ENCODE measurements at regions not wholly inside any gene's neighbourhood (a gene's known extent, or its start where the extent isn't known, plus 50 kb on each side); places are given as distances from the start of the nearest gene placed in this dataset.
"Not testable (repeated sequence)": the region's sequence is repeated elsewhere in the genome, so short reads cannot be mapped to it uniquely, and the experiment has no call there.

- no peak overlapping the region for H3K27ac Mint-ChIP-seq
- H3K9me3 Mint-ChIP-seq (ENCODE audit: insufficient read depth), result no peaks in the 10 kb centered on the region
- H3K4me3 Mint-ChIP-seq, result no peak overlapping the region
- peaks cover 3% of the 10 kb centered on the region for H3K4me1 Mint-ChIP-seq (ENCODE audit: low read depth)
- ChIA-PET CTCF (interaction anchor here (1.1 kb wide), 1 partner anchor 41 kb away, joined by 3 read pairs; no protein-coding TSS in a partner anchor), POLR2A (interaction anchor here (0.7 kb wide), 1 partner anchor 548 kb away, joined by 3 read pairs; no protein-coding TSS in a partner anchor)
- no peaks in the 10 kb centered on the region for H3K36me3 Mint-ChIP-seq (ENCODE audit: low read depth)
- DNase-seq, result no peak
- no peak for ATAC-seq
- H3K27me3 Mint-ChIP-seq (ENCODE audit: low read depth), result peaks cover 25% of the 10 kb centered on the region
Measured at GRCh38 chr2:47295131-47295980, 73.8 kb upstream of the EPCAM start.

- no peak overlapping the region for H3K4me3 Mint-ChIP-seq
- no peak for ATAC-seq
- no peak overlapping the region for H3K27ac Mint-ChIP-seq
- no peaks in the 10 kb centered on the region for H3K36me3 Mint-ChIP-seq (ENCODE audit: low read depth)
- peaks cover 22% of the 10 kb centered on the region for H3K27me3 Mint-ChIP-seq (ENCODE audit: low read depth)
- H3K4me1 Mint-ChIP-seq (ENCODE audit: low read depth), result no peaks in the 10 kb centered on the region
- H3K9me3 Mint-ChIP-seq (ENCODE audit: insufficient read depth), result no peaks in the 10 kb centered on the region
- ChIA-PET CTCF (no interaction called here), POLR2A (no interaction called here)
- DNase-seq, result no peak
Measured at GRCh38 chr2:47293976-47294375, 75.1 kb upstream of the EPCAM start.

- POLR2A ChIA-PET, result no interaction called here
- no peak overlapping the region for H3K4me3 Mint-ChIP-seq
Measured at GRCh38 chr2:47288864-47289263, 80.2 kb upstream of the EPCAM start.

GRCh38 chr2:47283659-47284058 is 85.5 kb upstream of the EPCAM start:
- ChIA-PET CTCF (interaction anchor here (1.2 to 1.8 kb wide), 2 partner anchors 40 to 295 kb away, joined by 4 to 5 read pairs; no protein-coding TSS in a partner anchor), POLR2A (no interaction called here)
- H3K27me3 Mint-ChIP-seq (ENCODE audit: low read depth), result peaks cover 9% of the 10 kb centered on the region
- ATAC-seq (no peak), DNase-seq (no peak)
- H3K4me3 Mint-ChIP-seq, result no peak overlapping the region
- no peaks in the 10 kb centered on the region for H3K9me3 Mint-ChIP-seq (ENCODE audit: insufficient read depth)
- H3K4me1 Mint-ChIP-seq (ENCODE audit: low read depth), result no peaks in the 10 kb centered on the region
- H3K36me3 Mint-ChIP-seq (ENCODE audit: low read depth), result no peaks in the 10 kb centered on the region
- no peak overlapping the region for H3K27ac Mint-ChIP-seq

More at GRCh38 chr2:47288864-47289263, 80.2 kb upstream of the EPCAM start:
- H3K9me3 Mint-ChIP-seq (ENCODE audit: insufficient read depth), result no peaks in the 10 kb centered on the region
- DNase-seq (no peak), ATAC-seq (no peak)
- no peak overlapping the region for H3K27ac Mint-ChIP-seq
- no peaks in the 10 kb centered on the region for H3K36me3 Mint-ChIP-seq (ENCODE audit: low read depth)
- CTCF ChIA-PET, result interaction anchor here (0.8 kb wide), 1 partner anchor 17 kb away, joined by 3 read pairs; no protein-coding TSS in a partner anchor
- H3K27me3 Mint-ChIP-seq (ENCODE audit: low read depth), result peaks cover 7% of the 10 kb centered on the region
- no peaks in the 10 kb centered on the region for H3K4me1 Mint-ChIP-seq (ENCODE audit: low read depth)

GRCh38 chr2:47282621-47283272 is 86.4 kb upstream of the EPCAM start:
- no peaks in the 10 kb centered on the region for H3K36me3 Mint-ChIP-seq (ENCODE audit: low read depth)
- ChIA-PET POLR2A (no interaction called here), CTCF (interaction anchor here (1.2 to 1.8 kb wide), 3 partner anchors 11 to 294 kb away, joined by 4 to 5 read pairs (median 5); no protein-coding TSS in a partner anchor)
- no peak for ATAC-seq
- H3K27me3 Mint-ChIP-seq (ENCODE audit: low read depth), result peaks cover 9% of the 10 kb centered on the region
- DNase-seq, result no peak
- no peaks in the 10 kb centered on the region for H3K4me1 Mint-ChIP-seq (ENCODE audit: low read depth)
- no peak overlapping the region for H3K4me3 Mint-ChIP-seq
- H3K27ac Mint-ChIP-seq, result no peak overlapping the region
- H3K9me3 Mint-ChIP-seq (ENCODE audit: insufficient read depth), result no peaks in the 10 kb centered on the region

- ATAC-seq; H3K4me3 Mint-ChIP-seq; H3K27ac Mint-ChIP-seq; H3K9me3 Mint-ChIP-seq (ENCODE audit: insufficient read depth); CTCF ChIA-PET; H3K36me3 Mint-ChIP-seq (ENCODE audit: low read depth); H3K4me1 Mint-ChIP-seq (ENCODE audit: low read depth); DNase-seq; H3K27me3 Mint-ChIP-seq (ENCODE audit: low read depth); POLR2A ChIA-PET: not testable (repeated sequence)
Measured at GRCh38 chr2:47279525-47279924, 89.6 kb upstream of the EPCAM start.

- Mint-ChIP-seq H3K36me3 (ENCODE audit: low read depth) (no peaks in the 10 kb centered on the region), H3K27me3 (ENCODE audit: low read depth) (peaks cover 7% of the 10 kb centered on the region), H3K4me3 (no peak overlapping the region), H3K27ac (no peak overlapping the region), H3K4me1 (ENCODE audit: low read depth) (no peaks in the 10 kb centered on the region), H3K9me3 (ENCODE audit: insufficient read depth) (no peaks in the 10 kb centered on the region)
- CTCF ChIA-PET, result no interaction called here
- no peak for DNase-seq
- no peak for ATAC-seq
- POLR2A ChIA-PET, result no interaction called here
Measured at GRCh38 chr2:47277987-47278386, 91.1 kb upstream of the EPCAM start.

GRCh38 chr2:47277187-47277586 is 91.9 kb upstream of the EPCAM start:
- CTCF ChIA-PET, result no interaction called here
- POLR2A ChIA-PET, result no interaction called here
- H3K9me3 Mint-ChIP-seq (ENCODE audit: insufficient read depth), result no peaks in the 10 kb centered on the region

GRCh38 chr2:47276061-47276460 is 93.0 kb upstream of the EPCAM start:
- ATAC-seq, result no peak
- DNase-seq, result no peak
- Mint-ChIP-seq H3K4me1 (ENCODE audit: low read depth) (peaks cover 3% of the 10 kb centered on the region), H3K4me3 (no peak overlapping the region), H3K36me3 (ENCODE audit: low read depth) (no peaks in the 10 kb centered on the region), H3K27me3 (ENCODE audit: low read depth) (peaks cover 7% of the 10 kb centered on the region), H3K27ac (no peak overlapping the region), H3K9me3 (ENCODE audit: insufficient read depth) (no peaks in the 10 kb centered on the region)
- ChIA-PET POLR2A (no interaction called here), CTCF (no interaction called here)

More at GRCh38 chr2:47277187-47277586, 91.9 kb upstream of the EPCAM start:
- no peaks in the 10 kb centered on the region for H3K36me3 Mint-ChIP-seq (ENCODE audit: low read depth)
- H3K4me3 Mint-ChIP-seq, result no peak overlapping the region
- peaks cover 7% of the 10 kb centered on the region for H3K27me3 Mint-ChIP-seq (ENCODE audit: low read depth)
- ATAC-seq (no peak), DNase-seq (no peak)
- H3K27ac Mint-ChIP-seq, result no peak overlapping the region
- peaks cover 1% of the 10 kb centered on the region for H3K4me1 Mint-ChIP-seq (ENCODE audit: low read depth)

GRCh38 chr2:47274054-47274782 is 94.9 kb upstream of the EPCAM start:
- Mint-ChIP-seq H3K27me3 (ENCODE audit: low read depth) (peaks cover 3% of the 10 kb centered on the region), H3K36me3 (ENCODE audit: low read depth) (no peaks in the 10 kb centered on the region), H3K4me1 (ENCODE audit: low read depth) (peaks cover 3% of the 10 kb centered on the region), H3K27ac (no peak overlapping the region), H3K9me3 (ENCODE audit: insufficient read depth) (no peaks in the 10 kb centered on the region), H3K4me3 (no peak overlapping the region)
- no peak for DNase-seq
- no peak for ATAC-seq
- ChIA-PET POLR2A (no interaction called here), CTCF (interaction anchor here (0.8 to 1.1 kb wide), 2 partner anchors 147 to 330 kb away, joined by 3 read pairs; no protein-coding TSS in a partner anchor)

- ATAC-seq (no peak), DNase-seq (no peak)
- H3K27ac Mint-ChIP-seq, result no peak overlapping the region
- ChIA-PET POLR2A (interaction anchor here (0.6 kb wide), 1 partner anchor 147 kb away, joined by 4 read pairs; no protein-coding TSS in a partner anchor), CTCF (interaction anchor here (0.8 to 1.5 kb wide), 8 partner anchors 11 to 329 kb away, joined by 3 read pairs; no protein-coding TSS in a partner anchor)
- H3K9me3 Mint-ChIP-seq (ENCODE audit: insufficient read depth), result no peaks in the 10 kb centered on the region
- peaks cover 3% of the 10 kb centered on the region for H3K4me1 Mint-ChIP-seq (ENCODE audit: low read depth)
- H3K4me3 Mint-ChIP-seq, result no peak overlapping the region
- H3K36me3 Mint-ChIP-seq (ENCODE audit: low read depth), result no peaks in the 10 kb centered on the region
- peaks cover 3% of the 10 kb centered on the region for H3K27me3 Mint-ChIP-seq (ENCODE audit: low read depth)
Measured at GRCh38 chr2:47272905-47273758, 96.0 kb upstream of the EPCAM start.
